HG02852 (cell line): ENCODE measurements at regions not wholly inside any gene's neighbourhood (a gene's known extent, or its start where the extent isn't known, plus 50 kb on each side); places are given as distances from the start of the nearest gene placed in this dataset.
"Not testable (repeated sequence)": the region's sequence is repeated elsewhere in the genome, so short reads cannot be mapped to it uniquely, and the experiment has no call there.

Experiments used
- ATAC-seq: cut with Tn5 transposase; IDR thresholded peaks from one replicate; pipeline ENCODE4 v1.9.1; 2021; ENCODE audit warnings: mild to moderate bottlenecking, moderate library complexity; ENCODE audit not compliant: unreplicated experiment

DNA sequence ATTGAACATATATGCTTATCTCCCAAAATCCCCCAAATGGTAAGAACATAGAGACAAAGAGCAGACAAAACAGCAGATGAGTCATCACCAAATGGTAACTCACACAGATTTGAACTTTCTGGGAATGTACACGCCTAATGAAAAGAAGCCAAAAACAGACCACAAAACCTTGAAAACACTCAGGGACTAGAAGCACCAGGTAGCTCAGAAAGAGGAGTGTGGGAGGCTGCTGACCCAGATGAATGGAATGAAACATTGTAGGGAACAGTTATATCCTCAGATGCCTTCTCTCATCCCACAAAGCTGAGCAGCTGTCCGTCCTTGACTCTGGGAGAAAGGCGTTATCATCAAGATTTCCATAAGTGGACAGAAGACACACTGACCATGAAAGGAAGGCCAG, 307.0 kb upstream of the USP25 start:
- ATAC-seq = no peak

DNA sequence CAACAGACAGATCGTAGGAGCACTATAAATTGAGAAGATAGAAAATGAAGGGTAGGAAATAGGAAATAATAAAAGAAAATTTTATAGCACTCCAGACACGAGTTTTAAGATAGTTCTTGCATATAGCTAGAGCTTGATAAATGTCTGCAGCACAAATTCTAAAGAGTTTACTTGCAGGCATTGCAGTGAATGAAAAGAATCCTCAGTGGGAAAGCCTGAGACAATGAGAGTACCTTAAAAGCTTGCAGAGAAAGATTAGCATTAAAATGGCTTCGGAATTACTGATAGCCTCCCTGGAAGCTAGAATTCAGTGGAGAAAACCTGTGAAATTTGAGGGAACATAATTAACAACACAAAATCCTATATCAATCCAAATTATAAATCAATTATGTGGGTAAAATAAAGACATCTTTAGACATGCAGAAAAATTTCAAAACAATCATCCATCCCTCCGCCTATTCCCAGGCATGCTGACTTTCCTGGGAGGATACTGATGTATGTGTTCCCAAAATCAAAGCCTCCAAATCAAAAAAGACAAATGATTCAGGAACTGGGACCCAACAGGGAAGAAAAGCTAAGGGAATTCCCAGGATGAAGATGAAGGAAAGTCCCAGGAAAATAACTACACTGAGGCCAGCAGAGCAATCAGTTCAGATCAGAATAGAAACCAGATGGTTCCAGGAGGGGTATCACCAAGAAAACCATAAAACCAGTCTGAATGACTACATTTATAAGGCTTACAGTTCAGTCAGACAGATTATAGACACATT, 305.9 kb upstream of the USP25 start:
- ATAC-seq = no peak

DNA sequence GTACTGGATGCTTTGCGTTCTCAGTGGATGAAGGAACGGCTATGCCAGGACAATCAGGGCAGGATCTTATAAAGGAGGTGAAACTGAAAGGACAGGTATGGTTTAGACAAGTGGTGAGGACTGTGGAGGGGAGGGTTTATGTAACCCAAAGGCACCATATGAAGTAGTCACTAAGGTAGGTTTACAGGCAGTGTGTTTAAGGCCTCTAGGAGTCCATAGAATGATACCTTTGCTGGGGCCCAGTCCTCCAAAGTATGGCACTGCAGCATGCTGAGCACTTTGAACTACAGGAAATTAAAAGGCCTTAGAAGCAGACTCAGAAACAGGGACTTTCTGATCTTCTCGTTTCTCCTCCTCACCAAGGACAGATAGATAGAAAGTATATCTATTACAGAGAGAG, 304.7 kb upstream of the USP25 start:
- ATAC-seq = no peak

DNA sequence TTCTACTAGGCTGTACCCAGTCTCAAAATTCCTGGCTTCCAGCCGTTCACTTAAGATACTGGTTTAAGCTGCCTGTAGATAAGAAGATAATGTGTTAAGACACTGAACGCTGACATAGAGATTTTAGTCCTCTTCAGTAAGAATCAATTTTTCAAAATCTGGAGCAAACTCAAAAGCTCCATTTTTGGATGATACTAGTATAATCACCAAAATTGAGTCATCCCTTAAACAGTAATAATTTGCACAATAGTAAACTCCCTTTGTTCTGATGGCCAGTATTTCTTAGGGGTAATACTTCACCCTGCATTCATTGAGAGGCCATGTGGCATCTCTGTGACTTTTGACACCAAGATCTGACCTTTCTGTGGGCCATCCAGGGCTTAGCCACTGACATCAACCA, 299.8 kb upstream of the USP25 start:
- no peak for ATAC-seq

DNA sequence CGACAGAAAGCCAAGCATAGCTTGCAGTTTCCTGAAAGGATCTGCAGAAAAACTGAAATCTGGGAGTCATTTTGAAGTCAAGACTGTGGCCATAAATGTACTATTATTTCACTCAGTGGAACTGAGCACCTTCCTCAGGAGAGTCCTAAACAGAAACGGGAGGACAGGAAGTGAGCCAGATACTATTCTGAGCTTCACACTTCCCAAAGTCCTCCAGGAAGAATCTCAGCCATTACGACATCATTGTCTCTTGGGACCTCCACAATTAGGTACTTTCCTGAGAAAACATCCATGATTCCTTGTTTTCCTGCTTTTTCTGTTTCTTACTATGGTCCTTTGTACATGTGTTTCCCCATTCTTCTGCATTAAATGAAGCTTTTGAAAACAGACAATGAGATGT, 299.2 kb upstream of the USP25 start:
- no peak for ATAC-seq

DNA sequence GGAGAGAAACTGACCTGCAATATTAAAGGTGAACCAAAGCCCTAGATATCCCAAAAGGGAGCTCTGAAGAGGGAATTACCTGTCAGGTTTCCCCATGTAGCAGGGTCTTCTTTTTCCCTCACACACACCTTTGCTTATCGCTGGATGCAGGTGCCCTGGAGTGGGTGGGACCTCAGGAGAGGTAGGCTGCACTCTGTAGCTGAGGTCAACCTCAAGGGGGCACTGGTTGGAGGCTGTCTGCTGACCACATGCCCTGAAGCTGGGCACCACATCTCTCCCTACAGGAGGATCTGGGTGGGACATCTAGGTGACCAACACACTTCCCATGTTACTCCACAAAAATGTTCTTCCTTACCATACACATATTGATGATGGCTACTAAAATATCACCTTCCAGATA, 298.7 kb upstream of the USP25 start:
- ATAC-seq = no peak

DNA sequence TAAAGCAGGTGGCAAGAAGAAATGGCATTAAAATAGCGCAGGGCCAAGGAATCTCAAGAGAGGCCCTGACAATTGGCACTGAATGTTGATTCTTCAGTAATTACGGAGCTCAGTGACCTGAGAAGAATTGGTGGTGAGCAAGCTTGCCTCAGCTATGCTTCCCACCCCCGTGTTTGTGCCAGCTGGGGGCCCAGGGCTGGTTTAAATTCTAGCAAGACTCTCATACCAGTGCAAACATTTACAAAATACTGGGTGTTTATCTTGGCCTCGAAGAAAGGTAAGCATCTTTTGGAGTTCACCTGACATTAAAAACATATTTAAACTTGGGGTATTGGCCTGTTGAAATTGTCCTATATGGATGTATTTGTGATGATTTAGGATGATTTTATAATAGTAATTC, 296.7 kb upstream of the USP25 start:
- ATAC-seq = no peak

DNA sequence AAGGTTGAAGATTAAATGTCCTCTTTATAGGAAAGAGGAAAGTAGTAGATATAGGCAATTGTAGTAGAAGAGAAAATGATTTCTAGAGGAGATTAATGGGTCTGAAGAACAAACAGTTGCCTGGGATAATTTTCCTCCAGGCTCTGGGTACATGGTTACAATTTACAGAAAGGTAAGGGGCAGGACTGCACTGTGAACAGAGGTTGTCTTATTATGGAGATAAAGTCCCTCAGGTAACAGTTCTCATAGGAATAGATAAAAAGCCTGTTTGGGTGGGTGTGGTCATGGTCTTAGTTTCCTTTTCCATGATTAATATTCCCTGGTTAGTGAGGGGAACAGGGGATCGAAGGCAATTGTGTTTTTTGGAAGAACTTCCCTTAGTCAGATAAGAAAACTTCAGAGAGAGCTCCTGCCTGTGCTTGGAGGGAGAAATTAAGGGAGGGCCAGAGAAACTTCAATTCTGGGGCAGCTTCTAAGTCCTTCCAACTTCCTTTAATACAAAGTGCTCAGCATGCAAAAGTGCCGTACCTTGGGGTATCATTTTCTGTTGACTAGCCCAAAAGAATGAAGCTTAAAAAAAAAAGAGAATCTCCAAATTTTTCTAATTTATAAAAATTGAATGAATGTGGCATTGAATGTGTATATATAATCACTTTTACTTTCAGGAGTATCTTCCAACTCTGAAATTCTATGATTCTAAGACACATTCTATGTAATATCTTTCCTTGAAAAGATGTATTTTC, 295.4 kb upstream of the USP25 start:
- no peak for ATAC-seq

DNA sequence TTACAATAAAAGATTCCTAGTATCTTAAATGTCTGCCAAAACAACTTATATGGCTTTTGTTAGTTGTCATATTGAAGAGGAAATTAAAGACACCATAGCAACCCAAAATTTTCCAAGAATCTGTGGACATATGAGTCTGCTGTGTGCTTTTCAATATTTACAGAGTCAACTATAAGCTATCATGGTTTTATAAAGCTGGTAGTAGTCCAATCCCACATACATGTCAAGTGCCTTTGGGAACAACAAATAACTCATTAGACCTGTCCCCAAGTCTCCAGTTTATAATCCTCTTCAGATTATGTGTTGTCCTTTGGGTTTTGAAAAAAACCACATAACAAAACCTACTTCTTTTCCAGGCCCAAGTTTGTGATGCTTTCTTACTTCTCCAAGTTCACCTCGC, 293.8 kb upstream of the USP25 start:
- no peak for ATAC-seq

DNA sequence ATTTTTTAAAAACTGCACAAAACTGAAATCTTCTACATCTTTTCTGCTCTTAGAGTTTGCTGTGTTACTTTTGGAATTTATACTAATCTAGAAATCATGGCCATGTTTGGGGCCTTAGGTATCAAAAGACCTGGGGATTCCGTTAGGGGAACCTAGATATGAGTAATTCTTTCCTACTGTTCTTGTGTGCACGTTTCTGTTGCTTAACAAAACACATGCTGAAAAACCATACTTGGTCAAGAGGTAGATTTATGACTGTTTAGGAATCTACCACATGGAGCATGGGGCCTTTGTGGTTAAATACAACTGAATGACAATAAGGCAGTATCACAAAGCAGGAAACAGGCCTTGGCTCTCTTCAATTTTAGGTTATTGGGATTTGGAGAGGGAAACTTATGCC, 291.9 kb upstream of the USP25 start:
- ATAC-seq = peak; percentile 87

DNA sequence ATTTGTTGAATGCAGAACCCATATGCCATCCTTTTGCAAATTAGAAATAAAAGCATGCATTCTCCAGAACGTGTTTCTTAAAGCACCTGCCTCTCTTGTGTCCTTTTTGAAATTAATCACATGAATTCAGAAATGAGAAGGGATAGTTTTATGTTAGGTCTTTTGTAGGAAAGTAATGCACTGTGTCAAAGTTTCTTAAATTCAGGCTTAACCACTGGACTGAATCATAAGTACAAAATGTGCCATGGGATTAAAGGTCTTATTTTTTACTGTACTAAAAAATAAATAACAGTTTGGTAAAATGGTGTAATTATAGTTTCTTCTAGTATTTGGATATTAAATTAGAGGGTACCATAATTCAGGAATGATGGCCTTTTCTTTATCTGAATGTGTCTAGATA, 290.1 kb upstream of the USP25 start:
- no peak for ATAC-seq

DNA sequence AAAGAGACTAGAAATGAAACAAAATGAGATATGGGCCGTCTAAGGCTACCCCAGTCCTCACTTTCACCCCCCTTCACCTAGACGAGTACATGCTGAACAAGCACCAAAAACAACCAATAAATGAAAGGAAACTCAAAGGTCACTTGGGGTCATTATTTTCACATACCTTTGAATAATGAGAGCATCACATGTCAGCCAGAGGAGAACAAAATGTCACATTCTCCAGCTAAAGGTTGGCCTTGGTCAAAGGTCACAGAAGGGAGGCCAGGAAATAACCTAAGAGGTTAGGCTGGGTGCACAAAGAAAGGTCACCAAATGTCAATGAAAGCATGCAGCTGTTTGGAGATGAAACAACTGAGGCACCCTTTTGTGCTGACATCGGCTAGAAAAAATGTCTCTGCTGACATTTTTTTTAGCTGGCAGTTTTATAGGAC, 288.7 kb upstream of the USP25 start:
- no peak for ATAC-seq

DNA sequence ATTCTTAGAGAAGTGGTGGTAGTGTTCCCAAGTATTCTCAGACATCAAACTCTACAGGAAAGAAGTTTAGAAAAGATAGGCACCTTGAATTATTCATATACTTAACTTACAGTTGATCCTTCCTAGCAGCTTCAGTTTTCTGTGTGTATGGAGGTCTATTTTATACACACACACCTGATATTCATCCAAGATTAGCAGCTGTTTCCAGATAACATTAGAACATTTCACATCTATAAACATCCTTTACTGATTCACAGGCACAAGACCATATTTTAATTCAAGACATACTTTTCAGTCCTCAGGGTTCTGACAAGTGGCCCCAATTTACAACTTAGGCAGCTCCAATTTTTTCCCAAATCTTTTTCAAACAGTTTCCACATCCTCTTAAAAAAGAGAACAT, 287.8 kb upstream of the USP25 start:
- ATAC-seq = no peak

DNA sequence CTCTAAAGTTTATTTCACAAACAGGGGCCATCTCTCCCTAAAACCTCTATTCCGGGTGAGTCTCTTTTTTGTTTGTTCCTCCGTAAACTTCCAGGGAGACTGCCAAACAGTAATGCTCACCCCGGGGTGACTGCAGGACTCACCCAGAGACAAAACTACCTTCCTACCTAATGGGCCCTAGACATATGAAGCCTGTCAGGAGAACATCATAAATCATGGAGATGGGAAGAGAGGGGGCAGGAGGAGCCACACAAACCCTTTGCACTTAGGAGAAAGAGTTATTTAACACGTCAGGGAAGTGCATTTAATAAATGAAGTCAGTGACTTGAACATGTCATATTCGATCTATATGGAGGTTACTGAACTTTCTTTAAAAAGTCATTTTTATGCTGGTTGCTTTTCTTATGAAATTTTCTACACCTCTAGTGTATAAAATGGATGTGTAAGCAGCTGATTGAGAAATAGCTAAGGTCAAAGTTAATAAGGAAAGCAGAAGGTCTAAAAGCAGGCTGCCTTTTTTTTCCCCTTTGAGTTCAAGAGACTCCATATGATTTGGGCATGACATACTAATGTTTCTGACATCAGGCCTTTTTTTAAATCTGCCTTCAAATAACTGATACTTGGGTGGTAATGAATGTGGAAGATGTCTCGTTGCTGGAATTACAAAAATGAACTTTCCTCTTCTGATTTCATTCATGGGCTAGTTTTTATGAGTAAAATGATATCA, 286.9 kb upstream of the USP25 start:
- ATAC-seq = no peak

DNA sequence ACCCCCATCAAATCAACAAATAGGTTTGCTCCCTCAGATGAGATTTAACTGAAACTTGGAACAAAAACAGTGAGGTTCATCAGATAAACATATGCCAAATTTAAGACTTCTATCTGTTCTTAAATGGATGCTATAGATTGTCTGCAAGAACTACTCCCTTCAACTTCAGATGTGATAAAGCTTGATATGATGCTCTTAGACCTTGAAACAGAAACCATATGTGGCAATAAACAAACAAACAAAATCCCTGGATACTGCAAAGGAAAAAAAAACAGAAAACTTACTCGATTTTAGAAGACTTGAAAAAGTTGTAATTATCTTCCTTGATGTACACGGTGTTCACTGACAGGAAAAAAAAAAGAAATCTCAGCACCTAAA, 286.1 kb upstream of the USP25 start:
- no peak for ATAC-seq

DNA sequence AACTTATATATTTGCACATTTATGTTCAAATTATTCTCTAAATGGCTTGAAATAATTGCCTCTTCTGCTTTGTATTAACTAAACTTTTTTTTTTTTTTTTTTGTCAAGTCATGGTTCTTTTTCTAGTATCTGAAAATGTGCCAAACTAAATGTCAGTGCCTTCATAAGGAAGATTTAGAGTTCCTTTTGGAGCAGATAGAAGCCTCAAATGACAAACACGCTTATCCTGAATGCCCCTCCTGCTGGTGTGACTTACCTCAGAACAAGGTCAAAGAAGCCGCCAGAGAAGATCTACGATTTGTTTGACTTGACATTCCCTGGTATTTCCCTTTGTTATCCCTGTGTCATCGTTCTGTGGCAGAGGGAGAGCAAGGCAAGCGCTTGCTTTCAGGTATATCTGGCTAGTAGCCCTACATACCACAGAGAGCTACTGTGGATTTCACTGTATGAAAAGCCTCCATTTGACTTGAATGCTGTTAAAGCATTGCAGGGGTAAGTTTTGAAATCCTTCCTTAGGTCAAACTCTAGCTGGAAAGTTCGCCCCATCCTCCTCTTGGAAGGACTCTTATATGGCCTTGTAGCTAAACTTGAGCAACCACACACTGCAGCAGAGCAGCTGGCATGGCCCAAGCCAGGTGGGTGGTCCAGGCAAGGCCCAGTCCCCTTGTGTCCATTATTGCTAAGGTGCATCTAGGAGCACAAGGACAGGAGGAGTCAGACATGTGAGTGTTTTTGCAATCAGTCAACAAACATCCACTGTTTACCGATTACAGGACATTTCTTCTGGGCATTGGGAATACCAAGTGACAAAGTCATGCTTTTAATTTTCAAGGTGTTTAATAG, 285.4 kb upstream of the USP25 start:
- no peak for ATAC-seq

DNA sequence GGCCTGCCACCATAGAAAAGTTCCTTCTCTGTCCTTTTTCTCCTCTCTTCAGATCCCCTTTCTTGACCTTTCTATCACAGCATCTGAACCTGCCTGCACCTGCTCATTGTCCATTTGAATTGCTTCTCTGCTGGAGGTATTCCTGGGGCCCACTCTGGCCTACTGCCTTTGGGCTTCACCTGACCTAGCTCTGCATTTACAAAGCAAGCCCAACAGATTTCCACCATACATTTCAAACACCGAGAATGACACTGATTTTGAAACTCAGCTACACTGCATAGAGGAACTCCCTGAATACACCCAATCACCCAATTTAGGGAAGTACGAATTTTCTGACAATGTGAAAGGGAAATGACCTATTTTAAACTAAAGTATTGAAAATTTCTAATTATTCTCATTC, 284.5 kb upstream of the USP25 start:
- peak; percentile 89 for ATAC-seq

DNA sequence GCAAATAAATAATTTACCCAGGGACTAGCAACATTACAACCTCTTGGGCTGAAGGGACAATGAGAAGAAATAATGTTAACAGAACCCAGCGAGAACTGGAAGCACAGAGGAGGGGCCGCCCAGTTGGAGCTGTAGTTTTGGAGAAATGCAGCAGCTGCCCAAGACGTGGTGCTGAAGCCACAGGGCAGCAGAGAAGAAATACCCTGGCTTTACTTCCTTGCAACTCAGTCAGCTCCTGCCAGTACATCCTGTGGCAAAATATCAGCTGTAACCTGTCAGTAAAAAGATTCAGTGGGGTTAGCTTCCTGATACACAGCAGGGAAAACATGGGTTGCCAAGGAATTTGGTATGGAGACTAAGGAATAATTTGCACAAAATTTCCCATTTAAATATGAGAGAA, 283.6 kb upstream of the USP25 start:
- no peak for ATAC-seq

DNA sequence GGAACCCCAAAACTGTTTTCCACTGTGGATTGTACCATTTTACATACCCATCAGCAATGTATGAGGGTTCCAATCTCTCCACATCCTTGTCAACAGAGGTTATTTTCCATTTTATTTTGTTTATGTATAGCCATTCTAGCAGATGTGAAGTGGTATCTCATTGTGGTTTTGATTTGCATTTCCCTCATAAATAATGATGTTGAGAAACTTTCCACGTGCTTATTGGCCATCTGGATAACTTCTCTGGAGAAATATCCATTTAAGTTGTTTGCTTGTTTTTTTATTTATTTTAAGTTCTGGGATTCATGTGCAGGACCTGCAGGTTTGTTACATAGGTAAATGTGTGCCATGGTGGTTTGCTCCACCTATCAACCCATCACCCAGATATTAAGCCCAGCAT, 280.2 kb upstream of the USP25 start:
- ATAC-seq = no peak

DNA sequence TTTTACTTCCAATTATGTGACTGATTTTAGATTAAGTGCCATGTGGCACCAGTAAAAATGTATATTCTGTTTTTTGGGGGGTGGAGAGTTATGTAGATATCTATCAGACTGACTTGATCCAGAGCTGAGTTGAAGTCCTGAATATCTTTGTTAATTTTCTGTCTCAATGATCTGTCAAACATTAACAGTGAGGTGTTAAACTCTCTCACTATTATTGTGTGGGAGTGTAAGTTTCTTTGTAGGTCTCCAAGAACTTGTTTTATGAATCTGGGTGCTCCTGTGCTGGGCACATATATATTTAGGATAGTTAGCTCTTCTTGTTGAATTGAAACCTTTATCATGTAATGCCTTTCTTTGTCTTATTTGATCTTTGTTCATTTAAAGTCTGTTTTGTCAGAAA, 276.5 kb upstream of the USP25 start:
- ATAC-seq = no peak

DNA sequence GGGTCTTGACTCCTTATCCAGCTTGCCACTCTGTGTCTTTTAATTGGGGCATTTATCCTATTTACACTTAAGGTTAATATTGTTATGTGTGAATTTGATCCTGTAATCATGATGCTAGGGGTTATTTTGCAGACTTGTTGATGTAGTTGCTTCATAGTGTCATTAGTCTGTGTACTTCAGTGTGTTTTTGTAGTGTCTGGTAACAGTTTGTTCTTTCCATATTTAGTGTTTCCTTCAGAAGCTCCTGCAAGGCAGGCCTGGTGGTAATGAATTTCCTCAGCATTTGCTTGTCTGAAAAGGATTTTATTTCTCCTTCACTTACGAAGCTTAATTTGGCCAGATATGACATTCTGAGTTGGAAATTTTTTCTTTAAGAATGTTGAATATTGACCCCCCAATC, 276.0 kb upstream of the USP25 start:
- not testable (repeated sequence) for ATAC-seq
